ENCODE measurements at regions not wholly inside any gene's neighbourhood (a gene's known extent, or its start where the extent isn't known, plus 50 kb on each side); places are given as distances from the start of the nearest gene placed in this dataset.

DNA sequence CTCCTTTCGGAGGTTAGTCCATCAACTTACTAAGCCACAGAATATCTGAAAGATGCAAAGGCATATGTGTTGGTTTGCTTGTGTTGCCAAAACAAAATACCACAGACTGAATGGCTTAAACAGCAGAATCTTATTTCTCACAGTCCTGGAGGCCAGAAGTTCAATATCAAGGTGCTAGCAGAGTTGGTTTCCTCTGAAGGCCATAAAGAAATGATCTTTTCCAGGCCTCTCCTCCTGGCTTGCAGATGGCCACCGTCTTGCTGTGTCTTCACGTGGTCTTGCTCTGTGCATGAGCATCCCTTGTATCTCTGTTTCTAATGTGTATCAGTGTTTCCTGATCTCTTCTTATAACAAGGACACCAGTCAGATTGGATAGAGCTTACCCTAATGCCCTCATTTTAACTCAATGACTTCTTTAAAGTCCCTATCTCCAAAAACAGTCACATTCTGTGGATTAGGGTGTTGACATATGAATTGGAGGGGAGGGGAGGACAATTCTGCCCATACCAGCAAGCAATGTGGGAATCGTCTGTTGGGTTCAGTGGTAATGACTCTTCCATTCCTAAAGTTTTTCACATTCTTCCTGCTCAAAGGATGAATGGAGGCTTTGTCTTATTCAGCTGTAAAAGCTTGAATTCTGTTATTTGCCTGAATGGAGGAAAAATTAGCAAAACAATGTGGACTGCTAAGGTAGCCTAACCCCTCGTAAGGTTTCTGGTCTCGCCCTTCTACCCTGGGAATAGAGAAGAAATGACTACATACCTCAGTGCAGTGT lies 715.7 kb downstream of the DIAPH3 start:
- Histone ChIP-seq H3K9ac (ENCODE audit: low read depth in 1 of 2, low read length in 2 of 2) (no peak overlapping the region), H3K4me1 (ENCODE audit: control insufficient read depth in 4 of 4, insufficient read depth in 4 of 4, low read length in 3 of 4) (no peaks in the 10 kb centered on the region), H3K27me3 (ENCODE audit: control insufficient read depth in 4 of 4, insufficient read depth in 4 of 4, low read length in 3 of 4) (peaks cover 0 to 3% (median 0%) of the 10 kb centered on the region in 4 donors), H3K4me3 (ENCODE audit: low read depth in 1 of 3, low read length in 3 of 3) (no peak overlapping the region), H3K27ac (ENCODE audit: low read depth in 1 of 2, low read length in 2 of 2) (no peak overlapping the region), H3K9me3 (ENCODE audit: control insufficient read depth in 4 of 4, low read length in 3 of 4) (no peaks in the 10 kb centered on the region), H3K36me3 (ENCODE audit: control insufficient read depth in 4 of 4, insufficient read depth in 3 of 4, low read depth in 1 of 4, low read length in 3 of 4) (no peaks in the 10 kb centered on the region)
- 74% methylated on average over 6 of the region's 6 CpGs for WGBS
- DNase-seq (ENCODE audit: low spot score), result no peak
- no peak for TF ChIP-seq ZBTB33 (IDR thresholded peaks at IDR 0.05)
- no peak for TF ChIP-seq TAF1 (conservative IDR thresholded peaks at IDR 0.05)
- TF ChIP-seq HNF4A (conservative IDR thresholded peaks at IDR 0.05), result no peak
- no peak for TF ChIP-seq ATF3 (IDR thresholded peaks at IDR 0.05)
- TF ChIP-seq FOXA2 (IDR thresholded peaks at IDR 0.05), result no peak
- TF ChIP-seq RXRA (IDR thresholded peaks at IDR 0.05), result no peak
- TF ChIP-seq CTCF (IDR thresholded peaks at IDR 0.05; ENCODE audit: low read depth, low read length, missing input control), result no peak
- no peak for TF ChIP-seq HNF4G (IDR thresholded peaks at IDR 0.05)
- no peak for TF ChIP-seq YY1 (IDR thresholded peaks at IDR 0.05)

DNA sequence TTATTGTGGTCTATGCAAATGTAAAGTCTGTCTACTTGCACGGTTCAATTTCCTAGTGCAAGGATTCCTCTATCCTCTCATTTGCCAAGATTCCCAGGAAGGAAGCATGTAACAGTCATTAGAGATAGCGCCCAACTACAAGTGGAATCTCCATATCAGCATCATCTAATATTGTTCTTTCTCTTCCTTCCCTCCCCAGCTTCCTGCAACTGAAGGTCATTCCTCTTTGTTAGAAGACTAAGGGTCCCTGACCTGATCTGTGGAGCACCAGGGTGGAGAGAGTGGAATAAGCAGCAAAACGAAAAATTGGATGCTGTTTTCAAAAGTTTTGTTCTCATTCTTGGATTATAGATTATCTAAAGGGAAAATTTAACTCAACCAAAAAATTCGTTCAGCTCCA lies 714.0 kb downstream of the DIAPH3 start:
- no peak overlapping the region for H3K4me3 ChIP-seq (ENCODE audit: low read depth in 1 of 3, low read length in 3 of 3)
- no peak overlapping the region for H3K9ac ChIP-seq (ENCODE audit: low read depth in 1 of 2, low read length in 2 of 2)
- no peaks in the 10 kb centered on the region for H3K27me3 ChIP-seq (ENCODE audit: control insufficient read depth in 4 of 4, insufficient read depth in 4 of 4, low read length in 3 of 4)
- peak; percentile 69 for TF ChIP-seq NR2F2 (IDR thresholded peaks at IDR 0.05)
- TF ChIP-seq RAD21 (IDR thresholded peaks at IDR 0.05), result peak in 1 of 2 donors; percentile 11
- no peak for TF ChIP-seq HNF4A (conservative IDR thresholded peaks at IDR 0.05)
- no peak for TF ChIP-seq FOXA2 (IDR thresholded peaks at IDR 0.05)
- no peak overlapping the region for H3K27ac ChIP-seq (ENCODE audit: low read depth in 1 of 2, low read length in 2 of 2)
- no peaks in the 10 kb centered on the region for H3K4me1 ChIP-seq (ENCODE audit: control insufficient read depth in 4 of 4, insufficient read depth in 4 of 4, low read length in 3 of 4)
- no peak for DNase-seq (ENCODE audit: low spot score)
- no peaks in the 10 kb centered on the region for H3K36me3 ChIP-seq (ENCODE audit: control insufficient read depth in 4 of 4, insufficient read depth in 3 of 4, low read depth in 1 of 4, low read length in 3 of 4)
- WGBS, result 56% methylated on average over 4 of the region's 4 CpGs
- no peaks in the 10 kb centered on the region for H3K9me3 ChIP-seq (ENCODE audit: control insufficient read depth in 4 of 4, low read length in 3 of 4)

DNA sequence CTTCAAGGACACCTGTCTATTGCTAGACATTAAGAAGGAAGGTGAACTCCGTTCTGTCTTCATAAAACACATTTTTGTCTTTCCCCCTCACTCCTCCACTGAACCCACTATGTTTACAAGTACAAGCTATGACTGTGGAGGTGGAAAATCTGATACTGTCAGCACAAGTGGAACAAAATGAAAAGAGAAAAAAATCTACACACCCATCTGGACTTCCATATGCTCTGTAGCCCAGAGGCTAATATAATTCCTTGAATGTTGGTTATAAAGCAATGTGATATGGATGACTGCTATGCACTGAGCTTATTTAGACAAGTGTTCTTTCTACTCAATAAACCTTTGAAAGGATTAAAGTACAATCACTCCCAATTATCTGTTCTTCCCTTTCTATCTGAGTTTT lies 713.5 kb downstream of the DIAPH3 start:
- H3K27ac ChIP-seq (ENCODE audit: low read depth in 1 of 2, low read length in 2 of 2), result no peak overlapping the region
- no peaks in the 10 kb centered on the region for H3K4me1 ChIP-seq (ENCODE audit: control insufficient read depth in 4 of 4, insufficient read depth in 4 of 4, low read length in 3 of 4)
- H3K9me3 ChIP-seq (ENCODE audit: control insufficient read depth in 4 of 4, low read length in 3 of 4), result no peaks in the 10 kb centered on the region
- H3K9ac ChIP-seq (ENCODE audit: low read depth in 1 of 2, low read length in 2 of 2), result no peak overlapping the region
- no peak for DNase-seq (ENCODE audit: low spot score)
- 68% methylated on average over 1 of the region's 1 CpG for WGBS
- no peak overlapping the region for H3K4me3 ChIP-seq (ENCODE audit: low read depth in 1 of 3, low read length in 3 of 3)
- H3K27me3 ChIP-seq (ENCODE audit: control insufficient read depth in 4 of 4, insufficient read depth in 4 of 4, low read length in 3 of 4), result no peaks in the 10 kb centered on the region
- no peaks in the 10 kb centered on the region for H3K36me3 ChIP-seq (ENCODE audit: control insufficient read depth in 4 of 4, insufficient read depth in 3 of 4, low read depth in 1 of 4, low read length in 3 of 4)
- TF ChIP-seq YY1 (IDR thresholded peaks at IDR 0.05), result no peak
- no peak for TF ChIP-seq JUND (IDR thresholded peaks at IDR 0.05)
- no peak for TF ChIP-seq HNF4A (conservative IDR thresholded peaks at IDR 0.05)
- TF ChIP-seq ZBTB33 (IDR thresholded peaks at IDR 0.05), result no peak
- no peak for TF ChIP-seq SP1 (IDR thresholded peaks at IDR 0.05)
- TF ChIP-seq GABPA (IDR thresholded peaks at IDR 0.05 in 1 of 2, conservative IDR thresholded peaks at IDR 0.05 in 1 of 2), result no peak
- TF ChIP-seq REST (IDR thresholded peaks at IDR 0.05), result no peak
- TF ChIP-seq RXRA (IDR thresholded peaks at IDR 0.05), result no peak
- no peak for TF ChIP-seq RAD21 (IDR thresholded peaks at IDR 0.05)
- TF ChIP-seq NR2F2 (IDR thresholded peaks at IDR 0.05), result no peak
- TF ChIP-seq FOXA2 (IDR thresholded peaks at IDR 0.05), result no peak
- no peak for TF ChIP-seq HNF4G (IDR thresholded peaks at IDR 0.05)
- no peak for TF ChIP-seq MAX (IDR thresholded peaks at IDR 0.05)
- TF ChIP-seq ATF3 (IDR thresholded peaks at IDR 0.05), result no peak
